GM13977 (cell line): ENCODE measurements at regions not wholly inside any gene's neighbourhood (a gene's known extent, or its start where the extent isn't known, plus 50 kb on each side); places are given as distances from the start of the nearest gene placed in this dataset.

ENCODE experiments used
- DNase-seq: peaks from one replicate; pipeline ENCODE4 v3.0.0; 2012; ENCODE audit warnings: low spot score
- in situ Hi-C: fragments of 300-500 bp; cut with MboI; formaldehyde crosslinking; loops from one replicate; pipeline ENCODE4 v1.12.0; 2022; ENCODE audit warnings: low sequenced_read_pairs, low pct_unique_long_range_greater_than_20kb, mixed read lengths, inconsistent platforms; ENCODE audit not compliant: unreplicated experiment
- TF ChIP-seq, protein P1 (sequence below): IDR thresholded peaks from 2 replicates; pipeline ENCODE4 v1.5.1; 2012; ENCODE audit warnings: mild to moderate bottlenecking, control low read depth; ENCODE audit not compliant: insufficient read depth; ENCODE audit errors: extremely low read depth, missing control alignments

DNA sequence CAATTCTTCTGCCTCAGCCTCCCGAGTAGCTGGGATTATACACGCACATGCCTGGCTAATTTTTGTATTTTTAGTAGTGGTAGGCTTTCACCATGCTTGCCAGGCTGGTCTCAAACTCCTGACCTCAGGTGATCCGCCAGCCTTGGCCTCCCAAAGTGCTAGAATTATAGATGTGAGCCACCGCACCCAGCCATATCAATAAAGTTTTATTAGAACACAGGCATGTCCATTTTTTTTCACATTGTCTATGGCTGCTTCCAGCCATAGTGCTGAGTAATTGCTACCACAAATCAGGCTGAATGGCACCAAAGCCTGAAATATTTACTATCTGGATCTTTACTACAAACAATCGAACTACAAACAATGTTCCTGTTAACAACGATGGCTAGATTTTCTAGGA lies 114.4 kb upstream of the IRX6 start:
- no peak for DNase-seq
- TF ChIP-seq, protein P1, sequence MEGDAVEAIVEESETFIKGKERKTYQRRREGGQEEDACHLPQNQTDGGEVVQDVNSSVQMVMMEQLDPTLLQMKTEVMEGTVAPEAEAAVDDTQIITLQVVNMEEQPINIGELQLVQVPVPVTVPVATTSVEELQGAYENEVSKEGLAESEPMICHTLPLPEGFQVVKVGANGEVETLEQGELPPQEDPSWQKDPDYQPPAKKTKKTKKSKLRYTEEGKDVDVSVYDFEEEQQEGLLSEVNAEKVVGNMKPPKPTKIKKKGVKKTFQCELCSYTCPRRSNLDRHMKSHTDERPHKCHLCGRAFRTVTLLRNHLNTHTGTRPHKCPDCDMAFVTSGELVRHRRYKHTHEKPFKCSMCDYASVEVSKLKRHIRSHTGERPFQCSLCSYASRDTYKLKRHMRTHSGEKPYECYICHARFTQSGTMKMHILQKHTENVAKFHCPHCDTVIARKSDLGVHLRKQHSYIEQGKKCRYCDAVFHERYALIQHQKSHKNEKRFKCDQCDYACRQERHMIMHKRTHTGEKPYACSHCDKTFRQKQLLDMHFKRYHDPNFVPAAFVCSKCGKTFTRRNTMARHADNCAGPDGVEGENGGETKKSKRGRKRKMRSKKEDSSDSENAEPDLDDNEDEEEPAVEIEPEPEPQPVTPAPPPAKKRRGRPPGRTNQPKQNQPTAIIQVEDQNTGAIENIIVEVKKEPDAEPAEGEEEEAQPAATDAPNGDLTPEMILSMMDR: no peak
- in situ Hi-C loops: no loop called here

DNA sequence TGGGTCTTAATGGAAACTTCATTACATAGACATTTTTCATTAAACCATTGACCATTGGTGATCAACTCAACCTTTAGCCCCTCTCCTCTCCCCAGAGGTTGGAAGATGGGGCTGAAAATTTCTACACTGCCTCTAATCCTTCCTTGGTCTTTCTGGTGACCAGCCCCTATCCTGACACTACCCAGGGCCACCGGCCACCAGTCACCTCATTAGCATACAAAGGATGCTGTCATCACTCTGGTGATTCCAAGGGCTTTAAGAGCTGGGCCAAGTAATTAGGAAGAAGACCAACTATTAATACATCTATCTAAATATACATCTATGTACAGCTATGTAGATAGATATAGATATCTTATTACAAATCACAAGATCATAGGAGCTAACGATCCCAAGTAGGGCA lies 111.2 kb upstream of the IRX6 start:
- DNase-seq: no peak
- TF ChIP-seq, protein P1: no peak
- in situ Hi-C loops: no loop called here

DNA sequence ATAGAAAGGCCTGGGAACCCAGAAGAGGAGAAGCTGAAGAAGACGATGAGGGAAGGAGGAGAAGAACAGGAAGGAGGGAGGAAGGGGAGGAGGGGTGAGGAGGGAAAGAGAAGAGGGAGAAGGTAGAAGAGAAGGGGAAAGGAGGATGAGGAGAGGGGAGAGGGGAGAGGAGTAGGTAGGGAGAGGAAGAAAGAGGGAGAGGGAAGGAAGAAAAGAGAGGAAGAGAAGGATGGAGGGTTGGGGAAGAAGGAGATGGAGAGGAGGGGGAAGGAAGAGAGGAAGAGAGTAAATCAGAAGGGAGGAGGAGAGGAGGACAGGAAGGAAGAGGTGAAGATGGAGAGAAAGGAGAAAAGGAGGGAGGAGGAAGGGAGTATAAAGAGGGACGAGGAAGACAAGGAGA lies 109.6 kb upstream of the IRX6 start:
- in situ Hi-C loops: no loop called here
- DNase-seq: no peak
- TF ChIP-seq, protein P1: no peak

DNA sequence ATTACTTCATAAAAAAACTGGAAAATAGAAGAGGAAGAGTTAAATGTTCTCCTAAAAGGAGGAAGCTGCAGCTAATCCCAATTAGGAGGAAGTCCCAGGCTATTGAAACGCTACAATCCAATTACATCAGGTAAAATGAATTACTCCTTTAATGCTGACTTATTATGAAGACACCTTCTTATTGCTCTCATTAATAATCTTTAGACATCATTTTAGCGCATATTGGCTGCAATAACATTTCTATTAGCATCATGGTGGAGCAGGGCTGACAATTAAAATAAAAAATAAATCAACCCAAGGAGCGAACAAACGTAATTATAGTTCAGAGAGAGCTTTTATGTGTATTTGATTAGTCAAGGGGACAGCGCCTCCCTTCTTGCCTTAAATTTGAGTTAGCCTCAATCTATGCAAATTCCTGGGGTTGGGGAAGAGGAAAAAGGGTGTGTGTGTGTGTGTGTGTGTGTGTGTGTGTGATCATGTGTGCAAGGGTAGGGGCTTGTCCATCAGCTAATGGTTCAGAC lies 109.0 kb upstream of the IRX6 start:
- TF ChIP-seq, protein P1: no peak
- in situ Hi-C loops: no loop called here
- no peak for DNase-seq

DNA sequence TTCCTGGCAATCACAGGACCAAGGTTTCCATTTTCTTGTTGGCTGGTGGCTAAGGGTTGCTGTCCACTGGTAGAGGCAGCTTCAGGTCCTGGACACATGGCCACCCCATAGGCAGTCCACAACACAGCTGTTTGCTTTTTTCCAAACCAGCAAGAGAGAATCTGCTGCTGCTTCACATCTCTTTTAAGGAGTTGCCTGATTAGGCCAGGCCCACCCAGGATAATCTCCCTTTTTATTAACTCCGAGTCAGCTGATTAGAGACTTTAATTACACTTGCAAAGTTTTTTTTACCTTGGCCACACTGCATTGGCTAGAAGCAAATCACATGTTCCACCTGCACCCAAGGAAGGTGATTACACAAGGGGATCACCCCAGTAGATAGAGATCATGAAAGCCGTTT lies 106.6 kb upstream of the IRX6 start:
- TF ChIP-seq, protein P1: no peak
- DNase-seq: no peak
- in situ Hi-C loops: no loop called here

DNA sequence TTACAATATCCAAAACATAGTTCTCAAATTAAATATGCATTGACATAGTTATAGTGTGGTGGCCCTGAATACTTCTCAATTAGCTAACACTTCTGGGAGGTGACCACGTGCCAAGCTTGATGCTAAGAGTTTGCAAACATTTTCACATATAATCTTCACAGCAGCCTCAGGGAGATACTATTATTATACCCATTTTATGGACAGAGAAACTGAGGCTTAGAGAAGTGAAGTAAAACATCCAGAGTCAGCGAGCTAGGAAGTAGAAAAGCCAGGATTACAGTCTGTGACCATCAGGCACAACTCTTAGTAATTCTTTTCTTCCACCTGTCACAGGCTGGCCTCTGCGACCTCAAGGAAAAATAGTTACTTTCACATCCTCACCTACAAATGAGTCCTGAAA lies 102.2 kb upstream of the IRX6 start:
- in situ Hi-C loops: no loop called here
- TF ChIP-seq, protein P1: no peak
- DNase-seq: no peak

DNA sequence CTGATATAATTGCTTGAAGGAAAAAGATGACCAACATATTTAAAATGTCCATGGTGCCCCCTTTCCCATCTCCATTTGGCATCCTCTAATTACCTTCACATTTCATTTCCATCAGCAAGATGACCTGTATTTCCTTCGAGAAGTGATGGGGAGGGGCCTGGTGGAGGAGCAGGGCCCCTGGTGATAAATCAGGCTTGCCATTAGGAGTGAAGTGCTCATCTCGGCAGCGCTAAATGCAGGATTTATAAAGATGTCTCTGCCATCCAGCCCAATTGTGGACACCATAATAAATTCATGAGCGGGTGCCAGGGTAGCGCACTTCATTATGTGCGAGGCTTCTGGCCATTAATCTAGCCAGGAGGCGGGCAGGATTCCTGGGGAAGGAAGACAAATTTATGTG lies 101.5 kb upstream of the IRX6 start:
- no peak for DNase-seq
- in situ Hi-C loops: no loop called here

More for the DNA sequence above, 101.5 kb upstream of the IRX6 start:
- TF ChIP-seq, protein P1: no peak
